Endothelial cell of umbilical vein (primary cell): ENCODE measurements at regions not wholly inside any gene's neighbourhood (a gene's known extent, or its start where the extent isn't known, plus 50 kb on each side); places are given as distances from the start of the nearest gene placed in this dataset.

Experiments used
- BruUV-seq: library from RNA; stranded (reverse); fragments of 400-500 nt; replicated peaks from 2 replicates; lab custom pipeline; 2021; lab: Mats Ljungman, UMichigan
- CTCF ChIA-PET: fragments of 300-600, 350-600 bp; sonication (Branson Sonifier 250); formaldehyde crosslinking; loops from one replicate; lab custom pipeline; 2021; ENCODE audit warnings: antibody characterized with exemption, inconsistent platforms; lab: Charles Lee
- POLR2A ChIA-PET: fragments of 300-600, 350-600 bp; sonication (Branson Sonifier 250); formaldehyde crosslinking; loops from one replicate; lab custom pipeline; 2021; ENCODE audit warnings: antibody characterized with exemption, inconsistent platforms; lab: Charles Lee
- DNase-seq: peaks from one replicate; pipeline ENCODE4 v3.0.0-alpha.2; 2011; ENCODE audit warnings: low read depth, low spot score
- FAIRE-seq: peaks from 2 replicates; lab custom pipeline; 2011; peaks lifted over from hg19 to GRCh38; lab: Jason Lieb, UNC
- H2AFZ ChIP-seq: 2 replicates; pipeline ENCODE4 v1.6.0; 2012; ENCODE audit warnings: low read depth, low read length, control low read depth, inconsistent platforms
- H3K27ac ChIP-seq: 2 replicates; pipeline ENCODE4 v1.5.1; 2011; ENCODE audit warnings: low read depth, mild to moderate bottlenecking, control low read depth, low read length, moderate library complexity; ENCODE audit not compliant: insufficient read depth
- H3K27me3 ChIP-seq, 2 experiments: 2 replicates each; pipeline versions ENCODE4 v1.6.0 to v1.6.1; 2011; ENCODE audit warnings: low read length in 2 of 2, mixed read lengths in 1 of 2; ENCODE audit not compliant: control insufficient read depth in 2 of 2, insufficient read depth in 2 of 2
- H3K36me3 ChIP-seq, 2 experiments: 2 replicates in 1 of 2; 3 replicates in 1 of 2; pipeline ENCODE4 v1.5.1; 2011; ENCODE audit warnings: low read length in 2 of 2, mild to moderate bottlenecking in 1 of 2, moderate library complexity in 1 of 2; ENCODE audit not compliant: control insufficient read depth in 2 of 2, insufficient read depth in 2 of 2; ENCODE audit errors: extremely low read depth in 1 of 2
- H3K4me1 ChIP-seq: 3 replicates; pipeline ENCODE4 v1.5.1; 2011; ENCODE audit warnings: mild to moderate bottlenecking, low read length; ENCODE audit not compliant: control insufficient read depth, insufficient read depth; ENCODE audit errors: extremely low read depth
- H3K4me2 ChIP-seq: 2 replicates; pipeline ENCODE4 v1.6.1; 2011; ENCODE audit warnings: low read length, control low read depth, mixed read lengths; ENCODE audit not compliant: insufficient read depth
- H3K4me3 ChIP-seq, 3 experiments: fragments of 200-600 bp in 1 of 3; sonication (generic), shearing (Covaris generic) in 1 of 3; replicated peaks in 1 of 3; 2 replicates each; pipeline ENCODE4 v1.5.1; 2011 to 2016; ENCODE audit warnings: control low read depth in 3 of 3, low read length in 3 of 3, mild to moderate bottlenecking in 2 of 3, inconsistent platforms in 1 of 3, low read depth in 1 of 3, moderate library complexity in 1 of 3; ENCODE audit not compliant: insufficient read depth in 1 of 3
- H3K79me2 ChIP-seq: 2 replicates; pipeline ENCODE4 v1.6.0; 2012; ENCODE audit warnings: low read length, inconsistent platforms; ENCODE audit not compliant: control insufficient read depth, insufficient read depth
- H3K9ac ChIP-seq: replicated peaks from 2 replicates; pipeline ENCODE3; 2011; ENCODE audit warnings: low read length, control low read depth; ENCODE audit not compliant: insufficient read depth; ENCODE audit errors: extremely low read depth
- H3K9me1 ChIP-seq: replicated peaks from 3 replicates; pipeline ENCODE4 v1.6.0; 2011; ENCODE audit warnings: mild to moderate bottlenecking, low read length; ENCODE audit not compliant: control insufficient read depth, insufficient read depth; ENCODE audit errors: extremely low read depth
- H3K9me3 ChIP-seq: replicated peaks from 2 replicates; pipeline ENCODE4 v1.5.1; 2012; ENCODE audit warnings: low read length, inconsistent platforms; ENCODE audit not compliant: control insufficient read depth, insufficient read depth
- H4K20me1 ChIP-seq: replicated peaks from 2 replicates; pipeline ENCODE3; 2011; ENCODE audit warnings: mild to moderate bottlenecking, low read length; ENCODE audit not compliant: control insufficient read depth, insufficient read depth; ENCODE audit errors: extremely low read depth
- CTCF ChIP-seq, 2 donors: IDR thresholded peaks; 1 replicate in 1 of 2; 2 replicates in 1 of 2; pipeline ENCODE4 v1.5.1; 2011; ENCODE audit warnings: low read length in 2 of 2, mild to moderate bottlenecking in 2 of 2, moderate library complexity in 2 of 2, control low read depth in 1 of 2, inconsistent platforms in 1 of 2, low read depth in 1 of 2; ENCODE audit not compliant: insufficient read depth in 1 of 2; ENCODE audit errors: extremely low read depth in 1 of 2
- EZH2 ChIP-seq: IDR thresholded peaks from 2 replicates; pipeline ENCODE4 v1.6.1; 2012; ENCODE audit warnings: borderline replicate concordance, low read depth, mild to moderate bottlenecking, moderate library complexity, low read length, inconsistent platforms; ENCODE audit not compliant: severe bottlenecking
- FOS ChIP-seq: IDR thresholded peaks from 2 replicates; pipeline ENCODE4 v1.6.1; 2011; ENCODE audit warnings: mild to moderate bottlenecking, low read length, moderate library complexity, borderline replicate concordance; ENCODE audit not compliant: insufficient read depth
- GATA2 ChIP-seq: IDR thresholded peaks from 2 replicates; pipeline ENCODE4 v1.7.0; 2011; ENCODE audit warnings: low read depth, mild to moderate bottlenecking, moderate library complexity, mixed read lengths, low read length; ENCODE audit not compliant: insufficient read length, insufficient read depth
- JUN ChIP-seq: IDR thresholded peaks from 2 replicates; pipeline ENCODE4 v1.6.1; 2011; ENCODE audit warnings: borderline replicate concordance, low read depth; ENCODE audit not compliant: insufficient read length, insufficient read depth
- MAX ChIP-seq: IDR thresholded peaks from 2 replicates; pipeline ENCODE4 v1.6.1; 2011; ENCODE audit not compliant: insufficient read depth, insufficient read length
- MYC ChIP-seq: IDR thresholded peaks from one replicate; pipeline ENCODE4 v1.6.1; 2011; ENCODE audit warnings: mild to moderate bottlenecking, low read depth, low read length
- POLR2A ChIP-seq: IDR thresholded peaks from 2 replicates; pipeline ENCODE4 v1.6.1; 2012; ENCODE audit warnings: low read depth, mild to moderate bottlenecking, control low read depth, low read length
- POLR2AphosphoS5 ChIP-seq: IDR thresholded peaks from 2 replicates; pipeline ENCODE4 v1.6.1; 2012; ENCODE audit warnings: low read depth, mild to moderate bottlenecking, control low read depth, low read length, moderate library complexity; ENCODE audit not compliant: insufficient read depth
- dilution Hi-C: fragments of 300-500 bp; cut with MboI; formaldehyde crosslinking; loops from one replicate; pipeline ENCODE4 v1.15.0; 2019; ENCODE audit warnings: low sequenced_read_pairs; ENCODE audit not compliant: extremely low pct_ligation_motif_present
- intact Hi-C: fragments of 100-400 bp; cut with micrococcal nuclease; formaldehyde crosslinking; loops from one replicate; pipeline ENCODE4 v1.10.0; 2022

GRCh38 chr13:75076476-75076875 lies 405.5 kb downstream of the TBC1D4 start:
- DNase-seq (no peak), FAIRE-seq (no peak)
- no TSS peak for BruUV-seq
- Histone ChIP-seq H3K9me3 (no peaks in the 10 kb centered on the region), H3K27me3 (no peaks in the 10 kb centered on the region), H3K9ac (no peak overlapping the region), H4K20me1 (no peaks in the 10 kb centered on the region), H3K4me1 (no peaks in the 10 kb centered on the region), H3K4me2 (no peak overlapping the region), H3K79me2 (no peaks in the 10 kb centered on the region), H3K27ac (no peak overlapping the region), H3K9me1 (no peaks in the 10 kb centered on the region), H3K36me3 (no peaks in the 10 kb centered on the region), H2AFZ (no peak overlapping the region), H3K4me3 (no peak overlapping the region)
- intact Hi-C loops = no loop called here
- dilution Hi-C loops = no loop called here
- ChIA-PET CTCF (no interaction called here), POLR2A (no interaction called here)
- TF ChIP-seq FOS (no peak), EZH2 (no peak), MYC (no peak), CTCF (IDR thresholded peaks at IDR 0.05; ENCODE audit: extremely low read depth in 1 of 2, insufficient read depth in 1 of 2, low read depth in 1 of 2, low read length in 2 of 2) (no peak), MAX (no peak), POLR2AphosphoS5 (no peak)

GRCh38 chr13:75073786-75074185 lies 408.2 kb downstream of the TBC1D4 start:
- Histone ChIP-seq H3K9ac (no peak overlapping the region), H3K27me3 (no peaks in the 10 kb centered on the region), H3K9me3 (no peaks in the 10 kb centered on the region), H3K36me3 (no peaks in the 10 kb centered on the region), H3K79me2 (no peaks in the 10 kb centered on the region), H4K20me1 (no peaks in the 10 kb centered on the region), H3K4me2 (no peak overlapping the region), H2AFZ (no peak overlapping the region), H3K9me1 (no peaks in the 10 kb centered on the region), H3K4me1 (no peaks in the 10 kb centered on the region), H3K4me3 (no peak overlapping the region), H3K27ac (no peak overlapping the region)
- BruUV-seq = no TSS peak
- FAIRE-seq = no peak
- ChIA-PET CTCF (no interaction called here), POLR2A (no interaction called here)
- intact Hi-C loops = no loop called here
- TF ChIP-seq MAX (no peak), JUN (no peak), POLR2AphosphoS5 (no peak), GATA2 (no peak), EZH2 (no peak), CTCF (IDR thresholded peaks at IDR 0.05; ENCODE audit: extremely low read depth in 1 of 2, insufficient read depth in 1 of 2, low read depth in 1 of 2, low read length in 2 of 2) (no peak), MYC (no peak), POLR2A (no peak), FOS (no peak)
- no peak for DNase-seq
- dilution Hi-C loops = no loop called here
